COLO668 (cell line): ENCODE measurements at regions not wholly inside any gene's neighbourhood (a gene's known extent, or its start where the extent isn't known, plus 50 kb on each side); places are given as distances from the start of the nearest gene placed in this dataset.

Experiments
- DNase-seq: peaks from one replicate; lab custom pipeline; 2025; ENCODE audit not compliant: unreplicated experiment; lab: John Stamatoyannopoulos, UW

DNA sequence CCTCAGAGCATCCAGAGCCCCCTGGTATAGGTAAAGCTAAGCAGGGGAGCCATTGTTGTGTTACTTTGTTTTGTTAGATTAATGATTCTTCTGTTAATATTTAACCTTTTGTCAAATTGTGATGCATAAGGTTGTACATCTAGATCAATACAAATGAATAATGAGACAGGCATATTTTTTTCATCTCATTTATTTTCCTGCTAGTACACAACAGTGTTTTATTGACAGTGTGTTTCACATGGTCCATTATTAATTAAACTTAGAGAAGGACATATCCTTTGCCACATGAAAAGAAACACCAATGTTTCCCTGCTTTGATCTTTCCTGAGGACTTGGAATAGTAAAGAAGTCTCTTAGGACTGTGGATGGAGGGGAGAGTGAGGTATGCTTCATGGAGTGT lies 543.6 kb upstream of the CFAP20DC start:
- no peak for DNase-seq

DNA sequence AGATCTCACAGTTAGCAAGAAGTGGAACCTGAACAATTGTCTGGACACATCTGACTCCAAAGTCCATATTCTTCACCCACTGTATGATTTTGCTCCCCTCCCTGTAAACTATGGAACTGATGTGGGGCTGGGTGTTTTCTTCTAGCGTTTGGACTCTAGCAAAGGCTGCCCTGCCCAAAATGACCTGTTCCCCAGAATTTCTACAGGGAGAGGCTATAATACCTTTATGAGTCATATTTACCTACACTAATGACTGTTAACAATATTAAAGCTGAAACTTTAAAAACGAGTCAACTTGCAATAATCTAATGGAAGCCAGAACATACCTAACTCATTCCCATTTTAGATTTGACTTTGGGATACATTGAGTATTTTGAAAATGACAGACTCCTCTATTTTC lies 531.2 kb upstream of the CFAP20DC start:
- no peak for DNase-seq

DNA sequence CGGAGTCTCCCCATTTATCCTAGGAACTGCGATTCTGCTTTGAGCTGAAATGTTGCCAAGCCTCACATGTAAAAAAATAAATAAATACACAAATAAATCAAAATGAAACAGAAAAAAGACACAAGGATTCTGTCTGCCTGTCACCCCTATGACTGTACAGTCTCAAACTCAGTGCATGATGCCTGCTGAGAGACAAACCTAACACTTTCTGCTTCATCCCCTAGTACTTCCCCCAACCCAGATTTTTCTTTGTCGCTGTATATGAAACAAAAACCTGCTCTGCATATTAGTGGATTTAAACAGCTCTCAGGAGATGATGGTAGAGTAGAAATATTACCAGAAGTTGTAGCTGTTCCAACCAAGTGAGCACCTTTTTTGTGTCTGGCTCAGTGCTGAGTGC lies 530.7 kb upstream of the CFAP20DC start:
- no peak for DNase-seq

DNA sequence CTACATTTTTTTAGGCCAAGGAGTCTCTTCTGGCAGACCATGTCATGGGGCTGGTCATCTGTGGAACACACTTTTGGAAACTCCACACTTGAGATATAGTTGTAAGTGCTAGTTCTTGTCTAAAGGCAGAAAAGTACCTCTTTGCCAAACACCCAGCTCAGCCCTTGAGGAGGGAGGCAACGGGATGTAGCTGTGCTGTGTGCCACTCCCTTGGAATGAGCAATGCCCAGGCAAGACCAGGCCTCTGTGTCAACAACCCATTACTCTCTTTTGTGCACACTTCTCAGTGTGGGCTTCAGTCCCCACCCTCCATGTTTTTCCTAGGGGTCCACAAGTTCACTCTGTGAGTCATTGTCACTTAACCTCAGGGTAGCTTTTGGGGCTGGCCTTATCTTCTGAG lies 528.3 kb upstream of the CFAP20DC start:
- DNase-seq = no peak

DNA sequence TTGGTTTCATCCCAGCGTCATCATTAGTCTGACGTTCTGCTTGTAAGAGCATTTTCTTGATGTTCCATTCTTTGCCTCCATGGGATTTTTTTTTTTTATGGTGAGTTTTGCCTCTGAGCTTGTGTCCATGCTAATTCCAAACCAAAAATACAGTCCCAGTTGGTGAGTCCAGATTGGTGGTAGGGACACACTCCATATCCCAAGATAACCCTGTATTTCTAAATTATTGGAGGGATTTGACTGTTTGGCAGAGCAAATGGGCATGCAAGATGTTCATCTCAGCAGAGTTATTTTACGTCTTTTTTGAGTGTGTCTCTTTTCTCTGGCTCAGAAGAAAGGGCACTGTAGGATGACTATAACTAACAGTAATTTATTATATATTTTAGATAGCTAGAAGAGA lies 526.8 kb upstream of the CFAP20DC start:
- no peak for DNase-seq

DNA sequence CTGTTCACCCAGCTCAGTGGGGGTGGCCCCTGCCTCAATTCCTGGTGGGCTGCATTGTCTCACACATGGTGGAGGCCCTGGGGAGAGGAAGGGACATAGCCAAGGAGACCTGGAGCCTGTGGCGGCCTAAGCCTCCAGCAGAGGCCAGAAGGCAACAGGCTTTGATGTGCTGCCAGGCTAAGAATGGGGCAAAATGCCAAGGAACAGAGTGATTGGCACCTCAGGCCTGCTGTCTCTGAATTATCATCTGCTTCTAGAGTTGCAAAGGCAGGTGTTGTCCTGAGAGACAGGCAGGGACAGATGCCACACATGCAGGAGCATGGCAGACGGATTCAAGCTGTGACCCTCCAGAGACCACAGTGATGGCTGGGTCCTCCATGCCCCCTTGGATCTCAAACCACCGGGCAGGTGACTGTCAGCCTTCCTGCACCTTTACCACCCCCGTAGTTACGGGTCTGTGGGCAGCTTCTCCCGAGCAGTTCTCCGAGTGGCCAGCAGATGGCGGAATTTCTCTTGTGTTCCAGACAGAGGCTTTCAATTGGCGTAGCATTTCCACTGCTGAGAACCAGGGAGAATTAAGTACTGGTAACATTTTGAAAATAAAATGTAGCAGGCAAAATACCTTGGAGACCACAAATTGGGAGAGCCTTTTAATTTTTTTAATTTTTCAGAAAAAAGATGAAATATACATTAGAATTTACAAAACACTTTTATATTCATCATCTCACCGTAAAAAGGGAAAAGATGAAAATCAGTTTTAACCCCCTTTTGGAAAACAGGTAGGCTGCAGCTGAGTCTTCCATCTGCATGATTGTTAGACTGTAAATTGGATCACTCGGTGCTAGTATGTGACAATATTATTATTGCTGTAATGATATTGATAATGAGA lies 525.5 kb upstream of the CFAP20DC start:
- DNase-seq = peak; percentile 78

DNA sequence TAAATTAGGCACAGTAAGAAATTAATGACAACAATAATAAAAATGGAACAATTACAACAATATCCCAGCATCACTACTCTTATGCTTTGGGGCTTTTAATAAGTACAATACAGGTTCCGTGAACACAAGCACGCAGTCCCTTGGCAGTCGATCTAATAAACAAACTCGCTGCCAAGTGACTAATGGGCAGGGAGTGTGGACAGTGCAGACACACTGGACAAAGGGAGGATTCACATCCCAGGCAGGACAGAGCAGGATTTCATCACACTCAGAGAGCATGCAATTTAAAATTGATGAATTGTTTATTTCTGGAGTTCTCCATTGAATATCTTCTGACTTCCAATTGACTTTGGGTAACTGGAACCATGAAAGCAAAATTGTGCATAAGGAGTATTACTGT lies 524.1 kb upstream of the CFAP20DC start:
- DNase-seq = no peak

DNA sequence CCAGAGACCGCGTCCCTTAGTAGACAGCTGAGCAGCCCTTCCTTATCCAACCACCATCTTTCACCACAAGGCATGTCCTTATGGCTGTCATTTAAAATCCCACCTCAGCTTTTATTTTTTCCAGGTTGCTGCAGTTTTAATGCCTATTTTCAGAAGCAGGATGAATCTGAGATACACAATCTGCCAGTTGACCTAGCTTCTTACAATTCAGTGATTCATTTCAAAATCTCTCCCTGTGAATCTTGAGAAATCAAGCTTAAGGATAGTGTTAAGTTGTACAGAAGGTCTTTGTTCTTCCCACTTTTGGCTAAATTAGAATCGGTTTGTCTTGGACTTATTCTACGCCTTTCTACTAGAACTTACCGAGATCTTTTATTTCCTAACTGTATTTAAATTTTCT lies 522.3 kb upstream of the CFAP20DC start:
- DNase-seq = no peak

DNA sequence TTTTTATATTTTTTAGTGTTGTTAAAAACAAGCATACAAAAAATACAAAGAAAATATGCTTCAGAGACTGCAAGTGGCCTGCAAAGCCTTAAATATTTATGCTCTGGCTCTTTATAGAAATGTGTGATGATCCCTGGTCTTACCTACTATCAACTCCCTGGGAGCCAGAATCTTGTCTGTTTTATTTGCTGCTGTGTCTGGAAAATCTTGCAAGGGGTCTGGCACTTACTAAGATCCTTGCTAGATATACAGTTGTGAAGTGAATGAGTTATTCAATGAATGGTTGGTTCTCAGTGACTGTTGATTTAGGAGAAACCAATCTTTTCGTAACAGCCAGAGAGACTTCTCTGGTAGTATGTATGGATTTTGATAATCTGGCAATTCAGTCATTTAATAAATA lies 521.0 kb upstream of the CFAP20DC start:
- no peak for DNase-seq

DNA sequence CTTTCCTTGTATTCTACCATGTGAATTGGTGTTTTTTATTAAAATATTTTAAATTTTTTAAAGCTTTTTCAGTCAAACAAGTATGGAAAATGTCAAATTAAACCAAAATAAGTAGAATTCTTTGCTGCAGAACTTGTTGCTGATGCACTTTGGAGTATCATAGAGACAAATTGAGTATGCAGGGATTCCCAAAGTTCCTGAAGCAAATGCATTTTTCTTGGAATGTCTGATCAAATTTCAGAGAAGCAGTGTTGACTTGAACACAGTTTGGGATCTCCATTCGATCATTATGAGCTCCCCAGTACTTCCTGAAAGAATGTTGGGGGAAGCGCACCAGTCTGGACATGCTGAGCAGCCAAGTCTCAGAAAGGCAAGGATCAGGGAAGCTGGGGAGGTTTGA lies 517.8 kb upstream of the CFAP20DC start:
- no peak for DNase-seq

DNA sequence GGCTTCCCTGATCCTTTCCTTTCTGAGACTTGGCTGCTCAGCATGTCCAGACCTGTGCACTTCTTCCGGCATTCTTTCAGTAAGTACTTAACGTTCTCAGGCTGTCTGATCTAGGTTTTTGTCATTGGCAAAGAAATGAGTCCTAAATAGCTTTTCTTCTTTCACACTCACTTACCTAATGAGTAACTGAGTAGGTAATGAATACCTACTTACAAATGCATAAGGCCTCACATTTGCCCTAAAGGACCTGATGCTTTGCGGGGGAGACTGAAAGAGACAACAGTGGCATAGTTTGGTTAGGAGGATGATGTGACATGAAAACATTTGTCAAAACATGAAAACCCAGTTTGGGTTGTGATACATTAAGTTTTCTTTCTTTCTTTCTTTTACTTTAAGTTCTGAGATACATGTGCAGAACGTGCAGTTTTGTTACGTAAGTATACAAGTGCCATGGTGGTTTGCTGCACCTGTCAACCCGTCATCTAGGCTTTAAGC lies 516.7 kb upstream of the CFAP20DC start:
- DNase-seq = no peak

DNA sequence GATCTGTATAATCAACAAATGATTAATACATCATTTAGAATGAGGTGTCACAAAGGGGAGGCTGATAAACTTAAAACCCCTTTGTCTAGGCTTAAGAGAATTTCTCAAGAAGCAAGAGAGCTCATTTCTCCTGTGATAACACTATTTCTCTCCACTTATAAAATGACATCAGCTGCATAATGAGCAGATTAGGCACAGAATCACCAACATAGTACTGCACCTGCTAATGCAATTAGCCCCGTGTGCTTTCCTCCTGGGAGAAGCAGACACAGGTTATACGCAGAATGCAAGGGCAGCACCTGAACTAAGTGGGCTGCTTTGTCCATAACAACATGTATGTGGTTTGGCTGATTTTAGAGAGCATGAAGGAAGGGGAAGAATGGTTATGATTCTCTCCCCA lies 515.3 kb upstream of the CFAP20DC start:
- DNase-seq = peak; percentile 6

DNA sequence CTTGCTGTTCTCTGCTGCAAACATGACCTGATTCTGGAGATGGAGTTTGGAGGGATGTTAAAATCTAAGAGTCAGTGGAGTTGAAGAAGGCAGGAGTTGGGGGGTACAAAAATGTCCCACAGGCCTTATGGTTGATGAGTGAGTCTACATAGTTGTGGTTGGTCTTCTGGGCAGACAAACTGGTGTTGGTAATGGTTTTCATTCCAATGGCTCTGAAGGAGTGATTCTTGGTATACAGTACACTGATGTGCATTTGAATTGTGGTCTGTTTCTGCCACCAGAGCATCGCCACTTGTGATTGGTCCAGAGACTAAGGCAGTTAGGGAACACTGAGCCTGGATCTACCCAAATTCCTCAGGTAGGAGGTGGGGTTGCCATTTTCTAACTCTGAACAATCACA lies 514.1 kb upstream of the CFAP20DC start:
- no peak for DNase-seq

DNA sequence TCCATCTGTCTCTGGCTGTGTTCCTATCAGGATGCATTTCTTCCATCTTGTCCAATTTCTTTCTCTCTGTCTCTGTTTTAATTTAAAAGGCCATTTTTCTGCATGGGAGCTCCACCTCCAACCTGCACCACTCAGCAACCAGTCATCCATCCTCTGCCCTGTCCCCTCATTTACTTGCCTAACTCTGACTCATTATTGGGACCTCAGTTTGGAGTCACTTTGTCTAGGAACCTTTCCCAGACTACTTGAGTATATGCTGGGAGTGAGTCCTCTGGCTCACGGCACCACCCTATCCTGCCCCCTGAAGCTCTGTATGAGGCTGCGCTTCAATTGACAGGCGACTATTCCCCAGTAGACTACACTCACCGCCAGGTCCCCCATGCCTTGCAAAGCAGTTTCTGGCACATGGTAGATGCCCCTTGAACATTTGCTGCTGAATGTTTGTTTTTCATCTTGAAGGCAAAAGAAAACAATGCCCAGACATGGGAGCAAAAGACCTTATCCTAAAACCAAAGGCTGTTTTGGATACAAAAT lies 513.3 kb upstream of the CFAP20DC start:
- no peak for DNase-seq

DNA sequence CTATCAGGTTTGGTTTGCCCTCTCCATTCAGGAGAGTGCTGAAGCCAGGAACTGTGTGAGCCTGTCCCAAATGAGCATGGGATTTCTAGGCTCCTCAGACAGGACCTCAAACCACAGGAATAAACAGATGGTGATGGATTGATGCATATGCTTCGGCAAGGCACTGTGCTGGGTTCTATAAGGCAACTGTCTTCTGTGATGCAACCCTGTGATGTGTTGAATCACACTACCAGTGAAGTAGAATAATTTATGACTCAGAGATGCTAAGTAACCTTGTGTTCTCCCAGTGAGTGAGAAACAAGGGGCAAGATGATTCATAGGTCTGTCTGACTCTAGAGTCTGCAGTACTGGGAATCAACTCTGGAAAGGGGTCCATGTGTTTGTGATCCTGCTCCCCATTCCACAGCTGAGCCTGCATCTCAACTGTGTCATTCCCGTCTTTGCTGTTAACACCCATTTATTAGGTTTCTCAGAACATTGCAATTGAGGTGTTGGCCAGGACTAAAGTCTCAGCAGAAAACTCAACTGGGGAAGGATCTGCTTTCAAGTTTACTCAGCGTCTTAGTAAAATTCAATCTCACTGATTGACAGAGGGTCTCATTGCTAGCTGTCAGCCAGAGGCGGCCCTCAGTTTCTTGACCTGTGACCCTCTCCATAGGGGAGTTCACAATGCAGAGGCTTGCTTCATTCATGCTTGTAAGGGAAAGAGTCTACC lies 510.1 kb upstream of the CFAP20DC start:
- DNase-seq = no peak

DNA sequence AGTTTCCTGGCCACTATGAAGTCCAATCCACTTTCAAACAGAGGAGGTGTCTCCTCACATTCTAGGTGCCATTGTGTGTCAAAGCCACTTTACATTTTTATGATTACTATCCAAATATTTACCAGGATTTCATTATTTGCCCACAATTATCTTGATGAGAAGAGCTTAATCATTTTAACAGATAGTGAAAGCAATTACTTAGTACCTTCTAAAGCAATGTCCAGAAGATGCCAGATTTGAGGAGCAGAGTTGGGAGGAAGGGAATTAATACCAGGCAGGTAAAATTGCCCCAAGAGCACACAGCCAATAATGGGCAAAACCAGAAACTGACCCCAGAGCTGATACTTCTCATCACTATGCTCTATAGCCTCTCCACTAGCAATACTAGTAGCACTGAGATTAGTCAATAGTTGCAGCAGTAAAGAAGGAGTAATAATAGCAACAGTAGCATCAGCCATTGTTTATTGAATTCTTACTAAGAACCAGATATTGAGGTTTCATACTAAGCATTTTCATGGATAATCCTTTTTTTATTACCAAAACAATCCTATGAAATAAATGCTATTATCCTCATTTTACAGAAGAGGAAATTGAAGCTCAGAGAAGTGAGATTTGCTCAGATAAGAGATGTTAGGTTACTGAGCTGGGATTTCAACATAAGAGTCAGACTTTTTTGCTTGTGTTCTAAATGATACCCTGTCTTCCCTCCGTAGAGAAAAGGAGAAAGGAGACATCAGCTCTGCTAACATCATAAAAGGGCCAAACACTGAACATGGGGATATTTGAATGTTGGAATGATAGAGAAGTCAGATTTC lies 509.3 kb upstream of the CFAP20DC start:
- DNase-seq = no peak

DNA sequence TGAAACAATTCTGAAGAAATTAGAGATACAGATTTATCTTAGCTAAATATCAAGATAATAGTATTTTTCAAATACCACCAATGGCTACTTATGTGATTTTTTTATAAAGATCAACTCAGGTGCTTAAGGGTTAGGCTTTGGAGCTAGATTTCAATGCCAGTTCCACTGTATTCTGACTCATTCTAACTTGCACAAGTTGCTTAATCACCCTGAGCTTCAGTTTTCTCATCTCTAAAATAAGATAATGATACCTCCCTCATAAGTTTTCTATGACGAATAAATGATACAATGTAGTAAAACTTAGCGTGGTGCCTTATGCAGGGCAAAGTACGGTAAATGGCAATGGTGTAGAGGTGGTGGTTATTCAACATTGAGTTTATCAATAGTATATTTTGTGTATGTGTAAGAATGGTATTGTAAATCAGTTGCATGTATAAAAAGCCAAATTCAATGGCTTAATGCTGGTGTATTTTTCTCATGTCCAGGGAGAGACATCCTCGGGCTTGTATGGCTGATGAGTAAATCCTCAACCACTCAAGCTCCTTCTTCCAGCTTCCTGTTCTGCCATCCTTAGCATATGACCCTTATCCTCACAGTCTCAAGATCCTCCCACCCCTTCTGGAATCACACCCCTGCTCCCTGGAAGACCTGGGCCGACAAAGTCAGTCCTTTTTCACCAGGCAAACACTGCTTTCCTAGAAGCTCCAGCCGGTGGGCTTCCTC lies 505.9 kb upstream of the CFAP20DC start:
- no peak for DNase-seq

DNA sequence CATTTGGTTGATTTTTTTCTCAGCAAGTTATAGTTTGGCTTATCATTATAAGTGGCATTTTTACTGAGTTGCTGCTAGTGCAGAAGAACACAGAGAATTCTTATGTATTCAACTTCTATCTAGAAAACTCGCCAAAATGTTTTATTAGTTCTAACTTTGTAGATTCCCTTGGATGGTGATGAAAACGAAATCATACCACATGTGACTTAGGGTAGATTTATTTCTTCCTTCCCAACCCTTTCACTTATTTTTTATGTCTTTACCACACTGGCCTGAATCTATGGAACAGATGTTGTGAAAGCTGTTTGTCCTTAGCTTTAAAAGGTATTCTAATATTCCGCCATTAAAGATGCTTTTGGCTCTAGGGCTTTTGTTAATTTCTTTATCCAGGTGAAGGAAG lies 503.3 kb upstream of the CFAP20DC start:
- DNase-seq = no peak

DNA sequence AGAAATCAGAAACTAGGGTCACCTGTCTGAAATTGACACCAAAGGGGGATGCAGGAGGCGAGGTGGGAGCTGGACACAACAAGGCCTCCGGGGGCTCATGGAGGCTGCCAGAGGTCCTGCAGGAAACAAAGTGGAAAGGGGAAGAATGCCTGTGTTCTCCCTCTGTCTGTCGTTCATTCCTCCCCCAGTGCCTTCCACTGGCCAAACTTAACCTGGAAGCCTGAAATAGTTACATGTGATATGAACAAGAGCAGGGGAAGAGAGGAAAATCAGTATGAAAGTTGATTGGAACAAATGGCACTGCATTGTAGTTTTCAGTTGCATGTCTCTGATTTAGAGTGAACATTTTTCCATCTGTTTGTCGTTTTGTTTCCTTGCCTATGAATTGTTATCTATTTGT lies 502.0 kb upstream of the CFAP20DC start:
- DNase-seq = no peak

DNA sequence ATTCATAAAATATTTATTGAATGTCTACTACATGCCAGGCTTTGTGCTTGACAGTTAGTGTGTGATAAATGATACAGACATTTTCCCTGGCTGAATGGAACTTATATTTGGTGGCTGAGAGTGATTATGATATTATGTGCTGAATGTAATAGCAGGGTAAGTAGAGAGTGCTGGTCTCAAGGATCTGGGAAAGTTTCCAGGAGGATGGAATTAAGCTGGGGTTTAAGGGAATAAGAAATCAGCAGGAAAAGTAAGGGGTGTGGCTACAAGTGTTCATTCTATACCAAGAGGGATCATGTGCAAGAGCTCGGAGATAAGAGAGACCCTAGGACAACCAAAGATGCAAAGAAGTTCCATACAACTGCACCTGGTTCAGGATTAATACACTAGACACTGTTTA lies 500.1 kb upstream of the CFAP20DC start:
- no peak for DNase-seq

DNA sequence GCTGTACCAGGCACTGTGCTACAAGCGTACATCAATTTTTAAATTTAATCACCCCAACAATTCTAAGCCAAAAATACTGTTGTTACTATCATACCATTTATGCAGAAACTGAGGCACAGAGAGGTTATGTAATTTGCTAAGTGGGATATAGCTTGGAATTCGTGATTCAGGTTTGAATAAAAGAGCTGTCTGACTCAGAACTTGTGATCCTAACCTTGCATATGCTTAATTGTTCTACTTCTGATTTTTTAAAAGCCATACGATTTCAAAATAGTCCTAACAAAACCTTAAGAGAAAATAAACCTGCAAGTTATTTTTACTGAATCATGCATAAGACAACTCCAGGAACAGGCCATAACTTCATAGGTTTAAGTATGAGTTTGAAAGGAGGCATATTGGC lies 498.0 kb upstream of the CFAP20DC start:
- DNase-seq = no peak
